ENCODE measurements at regions not wholly inside any gene's neighbourhood (a gene's known extent, or its start where the extent isn't known, plus 50 kb on each side); places are given as distances from the start of the nearest gene placed in this dataset.

DNA sequence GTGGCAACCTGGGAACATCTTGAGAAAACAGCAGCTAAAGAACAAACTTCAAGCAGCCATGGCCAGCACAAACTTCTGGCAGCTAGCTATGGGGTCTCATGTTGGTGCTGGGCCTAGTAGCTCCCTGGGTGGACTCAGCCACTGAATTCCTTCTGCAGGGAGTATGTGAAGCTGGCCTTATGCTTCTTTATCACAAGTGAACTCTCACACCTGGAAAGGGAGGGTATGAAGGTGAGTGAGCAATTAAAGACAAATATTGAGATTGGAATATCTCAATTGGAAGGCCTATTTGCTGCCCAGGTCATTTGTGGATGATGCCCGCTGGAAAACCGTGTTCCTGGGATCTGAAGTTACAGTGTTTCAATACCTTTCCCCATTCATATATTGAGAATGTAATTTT is 153.3 kb upstream of the RPS6KA3 start:
- Histone ChIP-seq H3K9me3 (ENCODE audit: low read depth) (no peaks in the 10 kb centered on the region), H3K4me3 (no peak overlapping the region), H3K27me3 (no peaks in the 10 kb centered on the region), H3K27ac (no peak overlapping the region), H3K36me3 (replicated peaks; ENCODE audit: insufficient read depth, low read depth) (no peaks in the 10 kb centered on the region), H3K9me2 (replicated peaks; ENCODE audit: insufficient read depth) (no peaks in the 10 kb centered on the region), H2AFZ (no peak overlapping the region), H3K79me2 (no peaks in the 10 kb centered on the region), H3K4me2 (no peak overlapping the region), H4K20me1 (ENCODE audit: insufficient read depth, poor library complexity, severe bottlenecking) (no peaks in the 10 kb centered on the region), H3K4me1 (ENCODE audit: insufficient read depth) (no peaks in the 10 kb centered on the region)
- no peak for DNase-seq (ENCODE audit: low spot score)
- WGBS (ENCODE audit: low lambda C conversion rate, missing lambda C conversion rate), result 74% methylated on average over 2 of the region's 2 CpGs
- TF ChIP-seq EZH2phosphoT487 (IDR thresholded peaks at IDR 0.05; ENCODE audit: low read depth, severe bottlenecking, unreplicated experiment), result no peak
- no peak for TF ChIP-seq CTCF (IDR thresholded peaks at IDR 0.05; ENCODE audit: poor library complexity)
- TF ChIP-seq EZH2 (IDR thresholded peaks at IDR 0.05; ENCODE audit: borderline replicate concordance), result no peak

GRCh38 chrX:20418379-20419150 is 151.9 kb upstream of the RPS6KA3 start:
- no peaks in the 10 kb centered on the region for H3K79me2 ChIP-seq
- H3K4me2 ChIP-seq, result no peak overlapping the region
- H3K27me3 ChIP-seq, result no peaks in the 10 kb centered on the region
- no peaks in the 10 kb centered on the region for H3K4me1 ChIP-seq (ENCODE audit: insufficient read depth)
- no peak for DNase-seq (ENCODE audit: low spot score)
- no peaks in the 10 kb centered on the region for H3K36me3 ChIP-seq (replicated peaks; ENCODE audit: insufficient read depth, low read depth)
- 68% methylated on average over 9 of the region's 9 CpGs for WGBS (ENCODE audit: low lambda C conversion rate, missing lambda C conversion rate)
- H3K9me2 ChIP-seq (replicated peaks; ENCODE audit: insufficient read depth), result no peaks in the 10 kb centered on the region
- no peaks in the 10 kb centered on the region for H4K20me1 ChIP-seq (ENCODE audit: insufficient read depth, poor library complexity, severe bottlenecking)
- H3K27ac ChIP-seq, result no peak overlapping the region
- TF ChIP-seq EZH2 (IDR thresholded peaks at IDR 0.05; ENCODE audit: borderline replicate concordance) (no peak), CTCF (IDR thresholded peaks at IDR 0.05; ENCODE audit: poor library complexity) (no peak), EZH2phosphoT487 (IDR thresholded peaks at IDR 0.05; ENCODE audit: low read depth, severe bottlenecking, unreplicated experiment) (no peak)
- no peak overlapping the region for H3K4me3 ChIP-seq
- no peaks in the 10 kb centered on the region for H3K9me3 ChIP-seq (ENCODE audit: low read depth)
- H2AFZ ChIP-seq, result no peak overlapping the region

GRCh38 chrX:20414762-20415445 is 148.2 kb upstream of the RPS6KA3 start:
- Histone ChIP-seq H3K27ac (no peak overlapping the region), H3K9me2 (replicated peaks; ENCODE audit: insufficient read depth) (no peaks in the 10 kb centered on the region)
- WGBS (ENCODE audit: low lambda C conversion rate, missing lambda C conversion rate), result 66% methylated on average over 9 of the region's 9 CpGs

More at GRCh38 chrX:20414762-20415445, 148.2 kb upstream of the RPS6KA3 start:
- H3K4me2 ChIP-seq, result no peak overlapping the region
- no peaks in the 10 kb centered on the region for H3K27me3 ChIP-seq
- H3K79me2 ChIP-seq, result no peaks in the 10 kb centered on the region
- H3K9me3 ChIP-seq (ENCODE audit: low read depth), result no peaks in the 10 kb centered on the region
- H2AFZ ChIP-seq, result no peak overlapping the region
- no peaks in the 10 kb centered on the region for H4K20me1 ChIP-seq (ENCODE audit: insufficient read depth, poor library complexity, severe bottlenecking)
- H3K4me3 ChIP-seq, result no peak overlapping the region
- no peaks in the 10 kb centered on the region for H3K4me1 ChIP-seq (ENCODE audit: insufficient read depth)
- TF ChIP-seq EZH2phosphoT487 (IDR thresholded peaks at IDR 0.05; ENCODE audit: low read depth, severe bottlenecking, unreplicated experiment) (no peak), CTCF (IDR thresholded peaks at IDR 0.05; ENCODE audit: poor library complexity) (no peak), EZH2 (IDR thresholded peaks at IDR 0.05; ENCODE audit: borderline replicate concordance) (no peak)
- DNase-seq (ENCODE audit: low spot score), result no peak
- no peaks in the 10 kb centered on the region for H3K36me3 ChIP-seq (replicated peaks; ENCODE audit: insufficient read depth, low read depth)

Data from hepatocyte (in vitro differentiated cells).